HG02623 (cell line): ENCODE measurements at regions not wholly inside any gene's neighbourhood (a gene's known extent, or its start where the extent isn't known, plus 50 kb on each side); places are given as distances from the start of the nearest gene placed in this dataset.
"Not testable (repeated sequence)": the region's sequence is repeated elsewhere in the genome, so short reads cannot be mapped to it uniquely, and the experiment has no call there.

Source experiments
- ATAC-seq: cut with Tn5 transposase; IDR thresholded peaks from one replicate; pipeline ENCODE4 v1.9.1; 2021; ENCODE audit warnings: moderate library complexity; ENCODE audit not compliant: unreplicated experiment

DNA sequence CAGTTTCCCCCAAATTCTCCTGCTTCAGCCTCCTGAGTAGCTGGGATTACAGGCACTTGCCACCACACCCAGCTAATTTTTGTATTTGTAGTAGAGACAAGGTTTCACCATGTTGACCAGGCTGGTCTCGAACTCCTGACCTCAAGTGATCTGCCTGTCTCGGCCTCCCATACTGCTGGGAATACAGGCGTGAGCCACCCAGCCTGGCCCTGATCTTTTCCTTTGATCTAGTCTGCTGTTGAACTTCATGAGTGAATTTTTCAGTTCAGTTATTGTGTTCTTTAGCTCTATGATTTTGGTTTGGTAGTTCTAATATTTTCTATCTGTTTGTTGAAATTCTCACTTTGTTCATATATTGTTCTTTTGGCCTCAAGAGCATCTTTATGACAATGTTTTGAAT lies 83.4 kb upstream of the RAP2C start:
- not testable (repeated sequence) for ATAC-seq

DNA sequence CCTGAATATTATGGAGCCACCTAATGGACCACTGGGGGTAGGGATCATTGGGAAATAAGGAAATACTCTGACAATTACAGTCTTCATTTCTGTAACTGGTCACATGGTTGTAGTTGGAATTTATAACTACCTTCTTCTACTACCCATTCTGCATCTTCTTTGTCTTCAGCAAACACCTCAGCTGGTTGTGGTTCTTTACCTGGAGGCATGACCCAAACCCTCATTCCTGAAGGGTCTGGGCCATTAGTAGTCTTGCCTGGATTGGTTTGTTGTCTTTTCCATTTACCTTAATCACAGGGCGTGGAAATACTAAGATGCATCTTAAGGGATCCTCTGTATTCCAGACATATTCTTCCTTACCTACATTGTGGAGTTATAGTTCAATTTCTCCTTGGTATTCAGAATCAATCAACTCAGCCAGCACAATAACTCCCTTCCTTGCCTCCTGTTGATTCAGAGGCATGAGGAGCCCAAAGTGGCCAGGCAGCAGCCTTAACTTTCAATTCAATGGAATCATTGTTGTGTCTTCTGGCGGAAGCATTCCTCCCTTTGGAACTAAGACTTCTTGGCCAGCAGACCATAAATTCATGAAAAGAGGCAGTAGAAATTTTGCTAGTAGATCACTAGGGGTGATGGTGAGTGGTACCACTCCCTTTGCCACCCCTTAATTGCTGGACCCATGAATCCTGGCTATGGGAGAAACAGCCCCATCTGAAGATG lies 75.7 kb upstream of the RAP2C start:
- no peak for ATAC-seq

GRCh38 chrX:132294192-132294591 lies 74.9 kb upstream of the RAP2C start:
- no peak for ATAC-seq

- ATAC-seq, result peak; percentile 45
These were observed 73.5 kb upstream of the RAP2C start for GRCh38 chrX:132292793-132293192.

GRCh38 chrX:132277953-132278614 lies 58.8 kb upstream of the RAP2C start:
- ATAC-seq, result no peak

DNA sequence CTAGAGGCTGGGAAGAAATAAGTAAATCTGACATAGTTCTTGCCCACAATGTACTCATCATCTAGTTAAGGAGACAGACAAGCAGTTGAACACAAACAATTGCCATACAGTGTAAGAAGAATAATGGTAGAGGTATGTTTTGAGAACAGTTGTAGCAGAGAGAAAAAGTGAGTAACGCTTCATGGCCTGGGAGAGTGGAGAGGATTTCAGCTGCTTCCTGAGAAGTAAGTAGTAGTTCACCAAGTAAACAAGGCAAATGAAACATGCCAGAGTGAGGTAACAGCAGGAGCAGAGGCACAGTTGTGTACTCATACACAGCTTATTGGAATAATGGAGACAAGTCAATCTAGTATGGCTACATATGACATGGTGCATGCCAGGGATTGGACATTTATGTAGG lies 53.6 kb upstream of the RAP2C start:
- no peak for ATAC-seq

DNA sequence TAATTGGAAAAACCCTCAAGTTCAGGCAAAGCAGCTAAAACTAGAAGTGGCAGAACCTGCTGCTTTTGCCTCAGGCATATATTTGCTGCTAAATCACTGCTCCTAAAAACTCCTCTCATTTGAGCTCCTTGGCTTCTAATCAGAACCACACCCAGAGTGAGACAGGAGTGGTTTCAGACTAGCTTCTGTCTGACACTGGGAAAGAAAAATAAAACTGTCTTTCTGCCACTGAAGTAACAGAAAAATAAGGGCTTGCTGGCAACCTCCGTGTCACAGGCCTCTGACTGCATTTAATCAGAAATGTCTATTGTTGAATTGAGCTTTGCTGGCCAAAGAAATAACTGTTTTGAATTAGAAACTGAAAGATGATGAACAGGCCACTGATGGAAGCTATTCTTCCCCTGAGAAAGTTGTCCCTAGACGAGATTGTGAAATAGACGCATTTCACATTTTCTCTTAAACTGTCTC lies 52.1 kb upstream of the RAP2C start:
- ATAC-seq, result no peak

DNA sequence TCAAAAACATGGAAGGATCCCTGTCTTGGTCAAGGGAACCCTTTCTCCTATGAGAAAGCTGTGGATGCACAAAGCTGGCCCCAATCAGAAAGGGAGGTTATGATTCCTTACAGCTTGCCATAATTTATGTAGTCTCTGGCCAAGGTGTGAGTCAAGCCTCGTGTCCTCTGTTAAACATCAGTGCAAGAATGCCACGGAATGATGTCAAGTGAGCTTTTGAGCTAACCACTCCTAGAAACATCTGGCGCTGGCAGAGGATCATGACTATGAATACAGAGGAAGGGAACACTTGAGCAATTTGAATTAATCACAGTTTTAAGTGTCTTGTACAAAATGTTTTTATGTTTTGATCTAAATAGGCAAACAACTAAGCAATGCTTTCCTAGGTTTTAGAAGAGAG lies 51.5 kb upstream of the RAP2C start:
- ATAC-seq, result no peak

GRCh38 chrX:132270021-132270420 lies 50.8 kb upstream of the RAP2C start:
- ATAC-seq, result no peak
